Prostate gland (tissue), 2 donors: ENCODE measurements at regions not wholly inside any gene's neighbourhood (a gene's known extent, or its start where the extent isn't known, plus 50 kb on each side); places are given as distances from the start of the nearest gene placed in this dataset.

Experiments used
- CTCF ChIP-seq, 4 experiments: fragments of 200-600 bp in 2 of 4; fragments of 450-650 bp in 2 of 4; sonication (generic) in 2 of 4; IDR thresholded peaks; 1 replicate in 3 of 4; 2 replicates in 1 of 4; pipeline ENCODE4 v1.5.1; 2016 to 2019; ENCODE audit warnings: antibody characterized with exemption in 4 of 4, mild to moderate bottlenecking in 2 of 4, moderate library complexity in 2 of 4
- POLR2A ChIP-seq: fragments of 450-650 bp; IDR thresholded peaks from one replicate; pipeline ENCODE4 v1.6.1; 2016; ENCODE audit warnings: antibody characterized with exemption, mild to moderate bottlenecking

GRCh38 chr10:84944187-84944586 lies 615.8 kb downstream of the CCSER2 start:
- no peak for TF ChIP-seq POLR2A
- TF ChIP-seq CTCF (IDR thresholded peaks at IDR 0.05) = no peak
